ENCODE measurements at regions not wholly inside any gene's neighbourhood (a gene's known extent, or its start where the extent isn't known, plus 50 kb on each side); places are given as distances from the start of the nearest gene placed in this dataset.

DNA sequence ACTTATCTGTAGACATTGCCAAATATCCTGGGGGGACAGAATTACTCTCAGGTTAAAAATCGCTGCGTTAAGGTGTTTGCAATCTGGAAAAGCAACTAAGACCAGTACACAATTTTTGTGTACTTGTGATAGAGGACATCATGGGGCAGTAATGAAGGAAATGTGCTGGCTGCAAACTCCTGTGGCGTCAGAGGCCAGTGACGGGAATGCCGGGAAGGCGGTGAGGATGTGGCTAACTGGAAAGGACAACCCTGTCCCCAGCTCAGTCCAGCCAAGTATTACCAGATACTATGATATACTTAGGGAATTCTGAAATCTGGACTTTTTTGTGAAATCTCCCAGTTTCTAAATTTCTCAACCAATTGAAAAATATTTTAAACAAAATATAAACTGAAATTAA is 103.1 kb upstream of the NANOS1 start:
- ChIA-PET CTCF (no interaction called here), POLR2A (no interaction called here)
- TF ChIP-seq ZNF629 (tag by site-specific recombination; IDR thresholded peaks at IDR 0.05) (no peak), IKZF3 (tag by site-specific recombination; IDR thresholded peaks at IDR 0.05) (no peak), ZNF16 (tag by site-specific recombination; IDR thresholded peaks at IDR 0.05; ENCODE audit: low read depth) (no peak), ZNF660 (tag by site-specific recombination; IDR thresholded peaks at IDR 0.05) (no peak), ZNF843 (tag by site-specific recombination; IDR thresholded peaks at IDR 0.05) (no peak), ZNF791 (tag by site-specific recombination; IDR thresholded peaks at IDR 0.05) (no peak), ZNF785 (tag by site-specific recombination; IDR thresholded peaks at IDR 0.05) (no peak), ZNF223 (tag by site-specific recombination; IDR thresholded peaks at IDR 0.05) (no peak), ZNF777 (tag by site-specific recombination; IDR thresholded peaks at IDR 0.05; ENCODE audit: borderline replicate concordance) (no peak), FEZF1 (tag by site-specific recombination; IDR thresholded peaks at IDR 0.05) (no peak), GLIS1 (tag by site-specific recombination; IDR thresholded peaks at IDR 0.05) (no peak), ZNF548 (tag by site-specific recombination; IDR thresholded peaks at IDR 0.05) (no peak), ZNF621 (tag by site-specific recombination; IDR thresholded peaks at IDR 0.05) (no peak), ZIC2 (tag by site-specific recombination; IDR thresholded peaks at IDR 0.05) (no peak), ZNF830 (tag by site-specific recombination; IDR thresholded peaks at IDR 0.05; ENCODE audit: low read depth) (no peak), GLI2 (tag by site-specific recombination; IDR thresholded peaks at IDR 0.05; ENCODE audit: borderline replicate concordance, low read depth) (no peak)
- TF ChIP-seq, protein P1, sequence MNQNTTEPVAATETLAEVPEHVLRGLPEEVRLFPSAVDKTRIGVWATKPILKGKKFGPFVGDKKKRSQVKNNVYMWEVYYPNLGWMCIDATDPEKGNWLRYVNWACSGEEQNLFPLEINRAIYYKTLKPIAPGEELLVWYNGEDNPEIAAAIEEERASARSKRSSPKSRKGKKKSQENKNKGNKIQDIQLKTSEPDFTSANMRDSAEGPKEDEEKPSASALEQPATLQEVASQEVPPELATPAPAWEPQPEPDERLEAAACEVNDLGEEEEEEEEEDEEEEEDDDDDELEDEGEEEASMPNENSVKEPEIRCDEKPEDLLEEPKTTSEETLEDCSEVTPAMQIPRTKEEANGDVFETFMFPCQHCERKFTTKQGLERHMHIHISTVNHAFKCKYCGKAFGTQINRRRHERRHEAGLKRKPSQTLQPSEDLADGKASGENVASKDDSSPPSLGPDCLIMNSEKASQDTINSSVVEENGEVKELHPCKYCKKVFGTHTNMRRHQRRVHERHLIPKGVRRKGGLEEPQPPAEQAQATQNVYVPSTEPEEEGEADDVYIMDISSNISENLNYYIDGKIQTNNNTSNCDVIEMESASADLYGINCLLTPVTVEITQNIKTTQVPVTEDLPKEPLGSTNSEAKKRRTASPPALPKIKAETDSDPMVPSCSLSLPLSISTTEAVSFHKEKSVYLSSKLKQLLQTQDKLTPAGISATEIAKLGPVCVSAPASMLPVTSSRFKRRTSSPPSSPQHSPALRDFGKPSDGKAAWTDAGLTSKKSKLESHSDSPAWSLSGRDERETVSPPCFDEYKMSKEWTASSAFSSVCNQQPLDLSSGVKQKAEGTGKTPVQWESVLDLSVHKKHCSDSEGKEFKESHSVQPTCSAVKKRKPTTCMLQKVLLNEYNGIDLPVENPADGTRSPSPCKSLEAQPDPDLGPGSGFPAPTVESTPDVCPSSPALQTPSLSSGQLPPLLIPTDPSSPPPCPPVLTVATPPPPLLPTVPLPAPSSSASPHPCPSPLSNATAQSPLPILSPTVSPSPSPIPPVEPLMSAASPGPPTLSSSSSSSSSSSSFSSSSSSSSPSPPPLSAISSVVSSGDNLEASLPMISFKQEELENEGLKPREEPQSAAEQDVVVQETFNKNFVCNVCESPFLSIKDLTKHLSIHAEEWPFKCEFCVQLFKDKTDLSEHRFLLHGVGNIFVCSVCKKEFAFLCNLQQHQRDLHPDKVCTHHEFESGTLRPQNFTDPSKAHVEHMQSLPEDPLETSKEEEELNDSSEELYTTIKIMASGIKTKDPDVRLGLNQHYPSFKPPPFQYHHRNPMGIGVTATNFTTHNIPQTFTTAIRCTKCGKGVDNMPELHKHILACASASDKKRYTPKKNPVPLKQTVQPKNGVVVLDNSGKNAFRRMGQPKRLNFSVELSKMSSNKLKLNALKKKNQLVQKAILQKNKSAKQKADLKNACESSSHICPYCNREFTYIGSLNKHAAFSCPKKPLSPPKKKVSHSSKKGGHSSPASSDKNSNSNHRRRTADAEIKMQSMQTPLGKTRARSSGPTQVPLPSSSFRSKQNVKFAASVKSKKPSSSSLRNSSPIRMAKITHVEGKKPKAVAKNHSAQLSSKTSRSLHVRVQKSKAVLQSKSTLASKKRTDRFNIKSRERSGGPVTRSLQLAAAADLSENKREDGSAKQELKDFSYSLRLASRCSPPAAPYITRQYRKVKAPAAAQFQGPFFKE (tag by site-specific recombination; IDR thresholded peaks at IDR 0.05; ENCODE audit: borderline replicate concordance): no peak
- TF ChIP-seq, protein P2, sequence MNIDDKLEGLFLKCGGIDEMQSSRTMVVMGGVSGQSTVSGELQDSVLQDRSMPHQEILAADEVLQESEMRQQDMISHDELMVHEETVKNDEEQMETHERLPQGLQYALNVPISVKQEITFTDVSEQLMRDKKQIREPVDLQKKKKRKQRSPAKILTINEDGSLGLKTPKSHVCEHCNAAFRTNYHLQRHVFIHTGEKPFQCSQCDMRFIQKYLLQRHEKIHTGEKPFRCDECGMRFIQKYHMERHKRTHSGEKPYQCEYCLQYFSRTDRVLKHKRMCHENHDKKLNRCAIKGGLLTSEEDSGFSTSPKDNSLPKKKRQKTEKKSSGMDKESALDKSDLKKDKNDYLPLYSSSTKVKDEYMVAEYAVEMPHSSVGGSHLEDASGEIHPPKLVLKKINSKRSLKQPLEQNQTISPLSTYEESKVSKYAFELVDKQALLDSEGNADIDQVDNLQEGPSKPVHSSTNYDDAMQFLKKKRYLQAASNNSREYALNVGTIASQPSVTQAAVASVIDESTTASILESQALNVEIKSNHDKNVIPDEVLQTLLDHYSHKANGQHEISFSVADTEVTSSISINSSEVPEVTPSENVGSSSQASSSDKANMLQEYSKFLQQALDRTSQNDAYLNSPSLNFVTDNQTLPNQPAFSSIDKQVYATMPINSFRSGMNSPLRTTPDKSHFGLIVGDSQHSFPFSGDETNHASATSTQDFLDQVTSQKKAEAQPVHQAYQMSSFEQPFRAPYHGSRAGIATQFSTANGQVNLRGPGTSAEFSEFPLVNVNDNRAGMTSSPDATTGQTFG (tag by site-specific recombination; IDR thresholded peaks at IDR 0.05; ENCODE audit: borderline replicate concordance): no peak
- TF ChIP-seq, protein P3, sequence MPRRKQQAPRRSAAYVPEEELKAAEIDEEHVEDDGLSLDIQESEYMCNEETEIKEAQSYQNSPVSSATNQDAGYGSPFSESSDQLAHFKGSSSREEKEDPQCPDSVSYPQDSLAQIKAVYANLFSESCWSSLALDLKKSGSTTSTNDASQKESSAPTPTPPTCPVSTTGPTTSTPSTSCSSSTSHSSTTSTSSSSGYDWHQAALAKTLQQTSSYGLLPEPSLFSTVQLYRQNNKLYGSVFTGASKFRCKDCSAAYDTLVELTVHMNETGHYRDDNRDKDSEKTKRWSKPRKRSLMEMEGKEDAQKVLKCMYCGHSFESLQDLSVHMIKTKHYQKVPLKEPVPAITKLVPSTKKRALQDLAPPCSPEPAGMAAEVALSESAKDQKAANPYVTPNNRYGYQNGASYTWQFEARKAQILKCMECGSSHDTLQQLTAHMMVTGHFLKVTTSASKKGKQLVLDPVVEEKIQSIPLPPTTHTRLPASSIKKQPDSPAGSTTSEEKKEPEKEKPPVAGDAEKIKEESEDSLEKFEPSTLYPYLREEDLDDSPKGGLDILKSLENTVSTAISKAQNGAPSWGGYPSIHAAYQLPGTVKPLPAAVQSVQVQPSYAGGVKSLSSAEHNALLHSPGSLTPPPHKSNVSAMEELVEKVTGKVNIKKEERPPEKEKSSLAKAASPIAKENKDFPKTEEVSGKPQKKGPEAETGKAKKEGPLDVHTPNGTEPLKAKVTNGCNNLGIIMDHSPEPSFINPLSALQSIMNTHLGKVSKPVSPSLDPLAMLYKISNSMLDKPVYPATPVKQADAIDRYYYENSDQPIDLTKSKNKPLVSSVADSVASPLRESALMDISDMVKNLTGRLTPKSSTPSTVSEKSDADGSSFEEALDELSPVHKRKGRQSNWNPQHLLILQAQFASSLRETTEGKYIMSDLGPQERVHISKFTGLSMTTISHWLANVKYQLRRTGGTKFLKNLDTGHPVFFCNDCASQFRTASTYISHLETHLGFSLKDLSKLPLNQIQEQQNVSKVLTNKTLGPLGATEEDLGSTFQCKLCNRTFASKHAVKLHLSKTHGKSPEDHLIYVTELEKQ (tag by site-specific recombination; IDR thresholded peaks at IDR 0.05; ENCODE audit: borderline replicate concordance): no peak
- TF ChIP-seq, protein P4, sequence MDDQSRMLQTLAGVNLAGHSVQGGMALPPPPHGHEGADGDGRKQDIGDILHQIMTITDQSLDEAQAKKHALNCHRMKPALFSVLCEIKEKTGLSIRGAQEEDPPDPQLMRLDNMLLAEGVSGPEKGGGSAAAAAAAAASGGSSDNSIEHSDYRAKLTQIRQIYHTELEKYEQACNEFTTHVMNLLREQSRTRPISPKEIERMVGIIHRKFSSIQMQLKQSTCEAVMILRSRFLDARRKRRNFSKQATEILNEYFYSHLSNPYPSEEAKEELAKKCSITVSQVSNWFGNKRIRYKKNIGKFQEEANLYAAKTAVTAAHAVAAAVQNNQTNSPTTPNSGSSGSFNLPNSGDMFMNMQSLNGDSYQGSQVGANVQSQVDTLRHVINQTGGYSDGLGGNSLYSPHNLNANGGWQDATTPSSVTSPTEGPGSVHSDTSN (CRISPR knock-in tag; IDR thresholded peaks at IDR 0.05): no peak
- Histone ChIP-seq H3K4me3 (ENCODE audit: low read depth, low read length) (no peak overlapping the region), H3K27ac (ENCODE audit: extremely low read depth, low read depth, low read length) (no peak overlapping the region), H3K4me1 (ENCODE audit: control insufficient read depth, insufficient read depth, low read length) (no peaks in the 10 kb centered on the region), H3K36me3 (ENCODE audit: control insufficient read depth in 2 of 2, insufficient read depth in 1 of 2, low read length in 2 of 2) (no peaks in the 10 kb centered on the region), H3K9me3 (ENCODE audit: control insufficient read depth, insufficient read depth, low read depth, low read length) (no peaks in the 10 kb centered on the region)
